HG02623 (cell line): ENCODE measurements at regions not wholly inside any gene's neighbourhood (a gene's known extent, or its start where the extent isn't known, plus 50 kb on each side); places are given as distances from the start of the nearest gene placed in this dataset.
"Not testable (repeated sequence)": the region's sequence is repeated elsewhere in the genome, so short reads cannot be mapped to it uniquely, and the experiment has no call there.

ENCODE experiments used
- ATAC-seq: cut with Tn5 transposase; IDR thresholded peaks from one replicate; pipeline ENCODE4 v1.9.1; 2021; ENCODE audit warnings: moderate library complexity; ENCODE audit not compliant: unreplicated experiment

- no peak for ATAC-seq
Observed at GRCh38 chr3:168977716-168978374, 685.7 kb downstream of the MECOM start.

DNA sequence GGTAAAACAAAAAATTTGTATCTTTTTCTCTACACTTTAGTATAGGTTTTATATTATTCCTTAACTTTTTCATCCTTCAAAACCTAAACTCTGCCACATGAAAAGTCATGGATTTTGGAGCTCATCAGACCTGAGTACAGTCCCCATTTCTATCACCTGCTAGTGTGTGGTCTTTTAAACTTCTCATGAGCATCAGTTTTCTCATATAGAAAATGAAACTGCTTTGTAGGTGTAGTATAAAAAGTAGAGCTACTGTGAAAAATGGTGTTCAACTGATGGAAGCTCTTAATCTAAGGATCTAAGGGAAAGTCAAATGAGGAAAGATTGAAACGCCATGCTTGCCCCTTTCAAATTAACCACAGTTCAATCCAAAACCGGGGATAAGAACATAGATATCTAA, 686.5 kb downstream of the MECOM start:
- no peak for ATAC-seq

- no peak for ATAC-seq
Observed at GRCh38 chr3:168975576-168975975, 687.9 kb downstream of the MECOM start.

DNA sequence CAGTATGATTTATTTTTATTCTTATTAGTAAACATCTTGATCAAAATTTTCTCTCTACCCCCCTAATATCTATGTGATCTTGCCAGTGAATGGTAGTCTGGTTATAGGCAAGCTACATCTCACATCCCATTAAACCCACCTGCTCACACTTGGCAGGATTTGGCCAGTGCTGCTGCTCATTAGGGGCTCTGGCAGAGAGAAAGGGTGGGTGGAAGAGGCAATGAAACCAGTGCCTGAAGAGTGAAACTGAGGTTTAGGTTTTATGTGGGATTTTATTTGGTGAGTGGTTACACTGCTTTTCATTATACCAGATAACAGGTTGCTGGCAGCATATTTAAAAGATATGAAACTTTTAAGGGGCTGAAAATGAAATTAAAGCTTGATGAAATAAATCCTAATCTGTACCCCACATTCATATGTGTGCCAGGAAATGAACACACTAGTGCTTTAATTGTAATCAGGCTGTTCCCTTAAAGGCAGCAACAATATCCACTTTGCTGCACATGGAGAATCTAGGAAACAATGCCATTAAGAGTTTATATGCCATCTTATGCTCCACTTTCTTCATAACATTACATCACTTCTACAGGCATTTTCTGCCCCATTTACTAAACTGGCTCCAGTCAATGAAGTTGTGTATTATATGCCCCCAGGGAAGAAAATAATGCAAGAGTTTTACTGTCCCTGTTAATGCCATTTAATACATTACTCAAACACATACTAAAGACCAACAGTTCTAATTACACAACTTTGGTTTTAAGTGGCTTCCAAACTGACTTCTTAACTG, 688.7 kb downstream of the MECOM start:
- no peak for ATAC-seq

- ATAC-seq, result no peak
Observed at GRCh38 chr3:168973897-168974296, 689.6 kb downstream of the MECOM start.

DNA sequence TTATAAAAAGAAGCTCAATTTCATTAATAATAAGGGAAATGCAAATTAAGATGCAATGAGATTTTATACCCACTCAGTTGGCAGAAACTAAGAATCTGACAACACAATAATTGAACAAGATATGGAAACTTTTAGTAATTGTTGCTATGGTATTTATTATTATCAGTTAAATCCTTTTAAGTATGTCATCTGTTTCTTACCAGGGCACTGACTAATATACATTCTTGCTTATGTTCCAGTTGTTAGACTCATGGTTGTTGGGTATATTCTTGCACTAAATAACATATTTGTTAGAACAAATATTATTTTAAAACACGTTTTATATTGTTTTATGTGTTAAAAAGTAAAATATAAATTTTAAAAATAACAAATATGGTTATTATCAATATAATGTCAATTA, 690.3 kb downstream of the MECOM start:
- ATAC-seq, result no peak

DNA sequence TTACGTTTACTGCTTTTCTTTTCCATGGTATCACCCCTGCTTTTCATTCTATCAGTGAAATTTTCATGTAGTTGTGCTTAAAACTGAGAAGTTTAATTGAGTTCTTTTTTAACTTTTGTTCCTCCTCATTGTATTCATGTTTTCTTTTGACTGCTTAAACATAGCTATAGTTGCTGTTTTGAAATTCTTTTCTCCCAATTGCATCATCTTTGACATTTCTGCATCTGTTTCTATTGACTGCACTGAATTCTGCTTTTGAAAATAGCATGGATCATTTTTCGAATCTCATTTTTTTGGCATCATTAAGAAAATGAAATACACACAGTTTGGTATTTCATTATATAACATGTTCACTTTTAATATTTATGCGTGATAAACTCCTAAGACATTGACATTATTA, 694.9 kb downstream of the MECOM start:
- no peak for ATAC-seq

DNA sequence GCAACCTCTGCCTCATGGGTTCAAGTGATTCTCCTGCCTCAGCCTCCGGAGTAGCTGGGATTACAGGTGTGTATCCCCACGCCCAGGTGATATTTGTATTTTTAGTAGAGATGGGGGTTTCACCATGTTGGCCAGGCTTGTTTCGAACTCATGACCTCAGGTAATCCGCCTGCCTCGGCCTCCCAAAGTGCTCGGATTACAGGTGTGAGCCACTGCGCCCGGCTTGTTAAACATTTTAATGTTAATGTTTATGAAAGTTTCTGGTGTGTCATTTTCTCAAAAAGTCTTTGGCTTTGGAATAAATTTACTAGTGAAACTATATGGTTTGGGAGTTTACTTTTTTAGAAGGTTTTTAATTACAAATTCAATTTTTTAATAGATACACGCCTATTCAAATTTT, 698.8 kb downstream of the MECOM start:
- ATAC-seq, result no peak

GRCh38 chr3:168961271-168961670, 702.2 kb downstream of the MECOM start:
- ATAC-seq, result no peak

GRCh38 chr3:168959731-168960130, 703.8 kb downstream of the MECOM start:
- no peak for ATAC-seq

DNA sequence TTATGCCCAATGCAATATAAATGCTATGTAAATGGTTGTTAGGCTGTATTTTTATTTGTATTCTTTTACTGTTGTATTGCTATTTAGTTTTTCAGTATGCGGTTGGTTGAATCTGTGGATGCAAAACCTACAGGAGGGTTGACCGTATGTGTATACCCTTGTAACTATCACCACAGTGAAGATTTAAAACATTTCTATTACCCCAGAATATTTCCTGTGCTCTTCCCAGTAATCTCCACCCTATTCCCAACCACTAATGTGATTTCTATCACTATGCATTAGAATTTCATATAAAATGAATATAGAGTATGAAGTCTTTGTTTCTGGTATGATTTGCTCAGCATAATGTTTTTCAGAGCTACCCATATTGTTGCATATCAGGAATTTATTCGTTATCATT, 705.0 kb downstream of the MECOM start:
- no peak for ATAC-seq

GRCh38 chr3:168956076-168956475, 707.4 kb downstream of the MECOM start:
- no peak for ATAC-seq

DNA sequence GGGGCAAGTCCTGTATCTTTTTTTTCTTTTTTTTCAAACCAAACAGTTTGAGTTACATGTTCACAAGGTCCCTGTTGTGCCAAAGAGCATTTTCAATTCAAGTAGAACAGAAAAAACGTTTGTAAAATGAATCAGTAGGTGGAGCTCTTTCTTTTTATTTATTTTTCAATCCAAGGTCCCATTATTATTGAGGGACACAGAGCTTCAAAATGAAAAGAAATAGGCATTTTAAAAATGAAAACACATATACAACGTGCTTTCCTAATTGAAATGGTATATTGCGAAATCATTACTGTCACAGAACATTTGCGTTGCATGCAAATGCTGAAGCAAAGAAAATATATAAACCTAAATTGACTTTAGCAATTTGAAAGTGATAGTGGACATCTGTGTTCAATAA, 711.0 kb downstream of the MECOM start:
- no peak for ATAC-seq

GRCh38 chr3:168951884-168952283, 711.6 kb downstream of the MECOM start:
- no peak for ATAC-seq

GRCh38 chr3:168951368-168951767, 712.1 kb downstream of the MECOM start:
- no peak for ATAC-seq

- ATAC-seq, result no peak
Observed at GRCh38 chr3:168950622-168951021, 712.9 kb downstream of the MECOM start.

DNA sequence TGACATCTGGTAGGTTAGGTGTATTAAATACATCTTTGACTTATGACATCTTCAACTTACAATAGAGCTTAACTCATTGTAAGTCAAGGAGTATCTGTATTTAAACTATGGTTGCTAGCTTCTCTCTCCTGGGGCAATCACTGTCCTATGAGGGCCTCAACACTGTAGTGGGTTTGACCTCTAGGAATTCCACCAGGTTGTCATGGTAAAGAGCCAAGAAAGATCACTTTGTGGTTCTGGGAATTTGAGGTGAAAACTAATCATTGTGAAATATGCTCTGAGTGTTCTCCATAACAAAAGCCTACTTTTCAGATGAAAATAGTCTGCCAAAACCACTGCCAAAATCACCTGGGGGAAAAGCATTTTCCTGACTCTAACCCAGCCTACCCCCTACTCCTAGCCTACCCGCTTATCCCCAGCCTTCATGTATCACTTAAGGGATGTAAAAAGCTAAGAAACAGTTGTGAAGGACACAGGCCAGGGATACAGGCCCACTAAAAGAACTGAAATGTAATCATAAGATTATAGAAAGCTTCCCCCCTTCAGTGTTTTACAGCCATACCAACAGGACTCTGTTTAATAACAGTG, 723.8 kb downstream of the MECOM start:
- no peak for ATAC-seq

GRCh38 chr3:168933614-168934013, 729.9 kb downstream of the MECOM start:
- no peak for ATAC-seq

GRCh38 chr3:168929997-168930396, 733.5 kb downstream of the MECOM start:
- ATAC-seq, result not testable (repeated sequence)

DNA sequence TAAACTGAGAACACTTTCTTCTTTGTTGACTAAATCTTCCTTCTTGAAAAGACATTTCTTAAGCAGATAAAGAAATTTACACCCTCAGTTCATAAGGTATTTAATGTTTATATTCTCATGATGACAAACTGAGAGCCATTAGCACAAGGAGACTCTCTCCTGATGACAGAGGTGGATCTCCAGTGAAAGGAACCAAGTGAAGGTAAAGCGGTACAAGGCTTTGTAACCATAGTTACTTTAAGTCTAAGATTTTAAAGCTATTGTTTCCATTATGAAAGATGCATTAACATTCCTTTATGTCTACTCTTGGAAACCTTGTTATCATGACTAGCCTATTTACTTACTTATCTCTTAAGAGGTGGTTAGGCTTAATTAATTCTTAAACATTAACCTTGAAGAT, 737.1 kb downstream of the MECOM start:
- ATAC-seq, result no peak

- no peak for ATAC-seq
Observed at GRCh38 chr3:168925568-168925967, 737.9 kb downstream of the MECOM start.

GRCh38 chr3:168914662-168915061, 748.9 kb downstream of the MECOM start:
- ATAC-seq, result no peak
